ENCODE measurements at regions not wholly inside any gene's neighbourhood (a gene's known extent, or its start where the extent isn't known, plus 50 kb on each side); places are given as distances from the start of the nearest gene placed in this dataset.

GRCh38 chr13:68993154-68993553 lies 1114.5 kb upstream of the ATXN8OS start:
- H3K27me3 ChIP-seq, result no peaks in the 10 kb centered on the region
- no peaks in the 10 kb centered on the region for H4K20me1 ChIP-seq
- TF ChIP-seq Cebpa-rat (IDR thresholded peaks at IDR 0.05), result no peak
- H3K4me1 ChIP-seq, result no peaks in the 10 kb centered on the region
- no peaks in the 10 kb centered on the region for H3K9me3 ChIP-seq
- no peaks in the 10 kb centered on the region for H3K36me3 ChIP-seq
- no peak overlapping the region for H3K9ac ChIP-seq
- no peak overlapping the region for H3K4me3 ChIP-seq
- no peak overlapping the region for H3K4me2 ChIP-seq
- H3K27ac ChIP-seq, result no peak overlapping the region

- H3K4me3 ChIP-seq, result no peak overlapping the region
- H3K9me3 ChIP-seq, result peaks cover 6% of the 10 kb centered on the region; the same call in 1 of the 2 replicates
- no peak overlapping the region for H3K9ac ChIP-seq
- no peaks in the 10 kb centered on the region for H4K20me1 ChIP-seq
- H3K4me1 ChIP-seq, result no peaks in the 10 kb centered on the region
- no peak overlapping the region for H3K27ac ChIP-seq
- H3K4me2 ChIP-seq, result no peak overlapping the region
- no peak for TF ChIP-seq Cebpa-rat (IDR thresholded peaks at IDR 0.05)
- no peaks in the 10 kb centered on the region for H3K36me3 ChIP-seq
- no peaks in the 10 kb centered on the region for H3K27me3 ChIP-seq
Measured at GRCh38 chr13:68988176-68988575, 1119.5 kb upstream of the ATXN8OS start.

GRCh38 chr13:68987585-68987984 lies 1120.0 kb upstream of the ATXN8OS start:
- Histone ChIP-seq H3K4me2 (no peak overlapping the region), H3K27me3 (no peaks in the 10 kb centered on the region), H4K20me1 (no peaks in the 10 kb centered on the region), H3K9me3 (peaks cover 6% of the 10 kb centered on the region; the same call in 1 of the 2 replicates), H3K9ac (no peak overlapping the region), H3K36me3 (no peaks in the 10 kb centered on the region), H3K27ac (no peak overlapping the region), H3K4me3 (no peak overlapping the region), H3K4me1 (no peaks in the 10 kb centered on the region)
- no peak for TF ChIP-seq Cebpa-rat (IDR thresholded peaks at IDR 0.05)

- Histone ChIP-seq H3K4me3 (no peak overlapping the region), H3K27ac (no peak overlapping the region), H3K4me2 (no peak overlapping the region), H3K4me1 (no peaks in the 10 kb centered on the region), H4K20me1 (no peaks in the 10 kb centered on the region), H3K27me3 (no peaks in the 10 kb centered on the region), H3K9me3 (peaks cover 6% of the 10 kb centered on the region; the same call in 1 of the 2 replicates), H3K9ac (no peak overlapping the region), H3K36me3 (no peaks in the 10 kb centered on the region)
- TF ChIP-seq Cebpa-rat (IDR thresholded peaks at IDR 0.05), result no peak
Measured at GRCh38 chr13:68984688-68985319, 1122.8 kb upstream of the ATXN8OS start.

- H3K36me3 ChIP-seq, result no peaks in the 10 kb centered on the region
Measured at GRCh38 chr13:68982961-68983619, 1124.5 kb upstream of the ATXN8OS start.

GRCh38 chr13:68976287-68976686 lies 1131.3 kb upstream of the ATXN8OS start:
- no peak for TF ChIP-seq Cebpa-rat (IDR thresholded peaks at IDR 0.05)
- H3K4me3 ChIP-seq, result no peak overlapping the region
- no peaks in the 10 kb centered on the region for H3K27me3 ChIP-seq
- H4K20me1 ChIP-seq, result no peaks in the 10 kb centered on the region
- H3K4me1 ChIP-seq, result no peaks in the 10 kb centered on the region
- no peaks in the 10 kb centered on the region for H3K9me3 ChIP-seq
- no peak overlapping the region for H3K27ac ChIP-seq
- no peak overlapping the region for H3K9ac ChIP-seq
- no peak overlapping the region for H3K4me2 ChIP-seq
- H3K36me3 ChIP-seq, result no peaks in the 10 kb centered on the region

More at GRCh38 chr13:68982961-68983619, 1124.5 kb upstream of the ATXN8OS start:
- H3K4me1 ChIP-seq, result no peaks in the 10 kb centered on the region
- H3K4me3 ChIP-seq, result no peak overlapping the region
- H3K27ac ChIP-seq, result no peak overlapping the region
- no peak for TF ChIP-seq Cebpa-rat (IDR thresholded peaks at IDR 0.05)
- H3K4me2 ChIP-seq, result no peak overlapping the region
- peaks cover 6% of the 10 kb centered on the region; the same call in 1 of the 2 replicates for H3K9me3 ChIP-seq
- no peak overlapping the region for H3K9ac ChIP-seq
- H4K20me1 ChIP-seq, result no peaks in the 10 kb centered on the region
- H3K27me3 ChIP-seq, result no peaks in the 10 kb centered on the region

- Histone ChIP-seq H3K9ac (no peak overlapping the region), H3K4me3 (no peak overlapping the region), H4K20me1 (no peaks in the 10 kb centered on the region), H3K27me3 (no peaks in the 10 kb centered on the region), H3K36me3 (no peaks in the 10 kb centered on the region), H3K4me2 (no peak overlapping the region), H3K27ac (no peak overlapping the region), H3K4me1 (no peaks in the 10 kb centered on the region), H3K9me3 (no peaks in the 10 kb centered on the region)
- TF ChIP-seq Cebpa-rat (IDR thresholded peaks at IDR 0.05), result no peak
Measured at GRCh38 chr13:68970532-68970931, 1137.1 kb upstream of the ATXN8OS start.

- Histone ChIP-seq H3K36me3 (no peaks in the 10 kb centered on the region), H3K4me1 (no peaks in the 10 kb centered on the region), H3K9ac (no peak overlapping the region), H3K4me3 (no peak overlapping the region), H4K20me1 (no peaks in the 10 kb centered on the region), H3K9me3 (no peaks in the 10 kb centered on the region), H3K27ac (no peak overlapping the region), H3K27me3 (no peaks in the 10 kb centered on the region), H3K4me2 (no peak overlapping the region)
- TF ChIP-seq Cebpa-rat (IDR thresholded peaks at IDR 0.05), result no peak
Measured at GRCh38 chr13:68948586-68948985, 1159.0 kb upstream of the ATXN8OS start.

- Histone ChIP-seq H3K4me1 (no peaks in the 10 kb centered on the region), H3K27ac (no peak overlapping the region), H4K20me1 (no peaks in the 10 kb centered on the region), H3K9ac (no peak overlapping the region), H3K4me2 (no peak overlapping the region), H3K9me3 (no peaks in the 10 kb centered on the region), H3K27me3 (no peaks in the 10 kb centered on the region), H3K36me3 (no peaks in the 10 kb centered on the region), H3K4me3 (no peak overlapping the region)
- TF ChIP-seq Cebpa-rat (IDR thresholded peaks at IDR 0.05), result no peak
Measured at GRCh38 chr13:68944272-68944671, 1163.4 kb upstream of the ATXN8OS start.

GRCh38 chr13:68940049-68940448 lies 1167.6 kb upstream of the ATXN8OS start:
- Histone ChIP-seq H3K27me3 (no peaks in the 10 kb centered on the region), H3K4me1 (no peaks in the 10 kb centered on the region), H3K9ac (no peak overlapping the region), H3K9me3 (no peaks in the 10 kb centered on the region), H3K4me3 (no peak overlapping the region), H3K27ac (no peak overlapping the region), H3K4me2 (no peak overlapping the region), H4K20me1 (no peaks in the 10 kb centered on the region), H3K36me3 (no peaks in the 10 kb centered on the region)
- TF ChIP-seq Cebpa-rat (IDR thresholded peaks at IDR 0.05), result no peak
